SKM-1 treated with dmso at 0.1 percent for 144 hours (cell line): ENCODE measurements at regions not wholly inside any gene's neighbourhood (a gene's known extent, or its start where the extent isn't known, plus 50 kb on each side); places are given as distances from the start of the nearest gene placed in this dataset.
"Not testable (repeated sequence)": the region's sequence is repeated elsewhere in the genome, so short reads cannot be mapped to it uniquely, and the experiment has no call there.

ENCODE experiments used
- DNase-seq: peaks from one replicate; lab custom pipeline; 2025; ENCODE audit not compliant: unreplicated experiment; lab: John Stamatoyannopoulos, UW

DNA sequence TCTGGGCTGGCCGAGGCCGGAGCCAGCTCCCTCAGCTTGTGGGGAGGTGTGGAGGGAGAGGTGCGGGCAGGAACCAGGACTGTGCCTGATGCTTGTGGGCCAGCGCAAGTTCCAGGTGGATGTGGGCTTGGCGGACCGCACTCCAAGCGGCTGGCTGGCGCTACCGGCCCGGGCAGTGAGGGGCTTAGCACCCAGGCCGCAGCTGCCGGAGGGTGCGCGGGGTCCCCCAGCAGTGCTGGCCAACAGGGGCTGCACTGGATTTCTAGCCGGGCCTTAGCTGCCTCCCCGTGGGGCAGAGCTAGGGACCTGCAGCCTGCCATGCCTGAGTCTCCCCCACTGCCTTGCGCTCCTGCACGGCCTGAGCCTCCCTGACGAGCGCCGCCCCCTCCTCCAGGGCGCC lies 242.8 kb downstream of the CCSER2 start:
- no peak for DNase-seq

DNA sequence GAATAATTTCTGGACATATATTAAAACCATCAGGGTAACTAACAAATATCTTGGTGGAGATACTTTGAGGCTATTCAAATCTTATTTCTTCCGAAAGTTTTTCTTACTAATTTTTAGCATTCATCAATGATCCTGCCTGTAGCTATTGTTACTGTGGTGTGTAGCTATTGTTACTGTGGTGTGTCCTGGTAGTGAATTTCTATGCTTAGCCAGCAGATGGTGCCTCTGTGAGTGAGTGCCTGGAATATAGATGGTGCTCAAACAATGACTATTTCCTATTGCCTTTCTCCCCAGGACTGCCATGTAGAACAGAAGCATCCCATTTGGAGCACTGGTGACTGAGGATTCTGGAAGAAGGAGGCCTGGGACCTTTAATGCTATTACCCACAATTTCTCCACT lies 245.7 kb downstream of the CCSER2 start:
- DNase-seq = no peak

DNA sequence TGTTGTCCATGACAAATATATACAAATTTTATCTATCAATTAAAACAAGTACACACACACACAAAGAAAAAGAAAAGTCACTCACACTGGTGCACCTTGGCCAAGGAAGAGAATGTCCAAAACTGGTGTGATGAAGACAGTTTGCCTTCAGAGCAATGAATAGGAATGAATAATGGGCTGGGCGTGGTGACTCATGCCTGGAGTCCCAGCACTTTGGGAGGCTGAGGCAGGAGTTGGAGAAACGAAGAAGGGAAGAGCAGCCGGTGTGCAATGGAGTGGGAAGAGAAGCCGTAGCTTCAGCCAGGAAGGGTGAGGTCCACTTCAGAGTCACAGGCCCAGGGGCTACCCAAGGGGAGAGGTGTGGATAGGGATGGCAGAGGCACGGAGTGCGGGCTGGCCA lies 253.6 kb downstream of the CCSER2 start:
- no peak for DNase-seq

DNA sequence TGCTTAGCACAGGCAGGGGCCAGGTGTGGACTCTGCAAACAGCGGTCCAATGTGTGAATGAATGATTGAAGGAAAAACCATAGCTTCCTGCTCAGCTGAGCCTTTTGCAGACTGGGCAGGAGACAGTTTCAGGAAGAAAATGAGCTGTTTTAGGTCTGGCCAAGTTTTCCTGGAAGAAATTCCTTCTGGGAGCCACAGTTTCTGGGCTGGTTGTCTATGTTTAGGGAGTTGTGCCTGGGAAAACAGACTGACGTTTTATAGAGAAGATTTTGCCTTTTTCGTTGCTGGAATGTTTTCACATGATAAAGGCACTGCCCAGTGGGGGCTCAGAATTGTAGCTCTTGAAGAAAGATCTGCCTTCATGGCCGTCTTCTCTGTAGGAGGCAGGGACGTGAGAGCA lies 255.1 kb downstream of the CCSER2 start:
- no peak for DNase-seq

DNA sequence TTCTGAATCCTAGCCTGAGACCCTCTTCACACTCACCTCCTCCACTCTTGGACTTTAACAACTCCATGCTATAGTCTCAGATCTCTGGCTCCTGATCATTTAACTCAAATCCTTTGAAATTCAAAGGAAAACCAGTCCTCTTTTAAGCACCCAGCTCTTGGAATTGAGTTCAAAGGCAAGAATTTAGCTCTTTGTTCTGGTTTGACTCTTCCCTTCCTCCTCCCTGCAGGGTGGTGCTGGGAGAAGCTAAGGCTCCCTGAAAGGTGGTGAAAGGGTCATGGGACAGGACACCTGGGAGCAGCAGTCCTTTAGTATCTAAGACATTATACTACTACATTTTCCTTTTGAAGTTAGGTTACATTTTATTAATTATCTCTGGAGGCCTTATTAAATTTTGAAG lies 259.4 kb downstream of the CCSER2 start:
- DNase-seq = no peak

DNA sequence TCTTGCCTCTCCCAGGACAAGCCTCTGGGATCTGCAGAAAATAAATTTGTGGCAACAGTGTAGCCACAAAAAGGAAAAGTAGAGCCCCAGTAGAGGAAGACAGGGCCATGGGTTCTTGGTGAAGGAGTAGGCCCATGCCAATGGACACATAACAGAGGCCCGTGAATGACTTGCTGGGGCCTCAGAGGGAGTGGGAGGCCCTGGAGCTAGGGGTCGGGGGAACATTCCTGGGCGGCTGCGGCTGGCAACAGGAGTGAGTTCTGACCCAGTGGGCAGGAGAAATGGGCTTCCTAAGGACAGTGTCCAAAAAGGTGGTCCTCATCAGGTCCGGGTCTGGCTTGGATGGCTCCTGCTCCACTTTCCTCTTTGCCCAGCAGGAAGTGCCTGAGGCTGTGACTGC lies 260.0 kb downstream of the CCSER2 start:
- DNase-seq = no peak

DNA sequence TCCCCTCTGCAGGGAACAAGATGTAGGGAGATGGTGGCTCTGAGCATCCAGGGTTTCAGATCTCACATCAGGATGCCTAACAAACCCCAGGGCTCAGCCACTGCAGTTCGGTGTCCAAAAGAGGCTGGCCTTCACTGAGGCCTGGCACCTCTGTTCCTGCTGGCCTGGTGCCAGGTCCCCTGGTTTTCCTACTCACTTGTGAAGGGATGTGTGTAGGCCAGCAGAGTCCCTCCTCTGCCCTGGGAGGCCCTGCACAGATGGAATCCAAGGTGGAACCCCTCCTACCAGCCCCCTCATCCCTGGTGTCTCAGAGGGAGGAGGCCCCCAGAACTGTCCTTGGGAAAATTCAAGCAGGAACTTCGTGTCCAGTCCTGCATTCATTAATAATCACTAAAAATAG lies 260.6 kb downstream of the CCSER2 start:
- DNase-seq = no peak

DNA sequence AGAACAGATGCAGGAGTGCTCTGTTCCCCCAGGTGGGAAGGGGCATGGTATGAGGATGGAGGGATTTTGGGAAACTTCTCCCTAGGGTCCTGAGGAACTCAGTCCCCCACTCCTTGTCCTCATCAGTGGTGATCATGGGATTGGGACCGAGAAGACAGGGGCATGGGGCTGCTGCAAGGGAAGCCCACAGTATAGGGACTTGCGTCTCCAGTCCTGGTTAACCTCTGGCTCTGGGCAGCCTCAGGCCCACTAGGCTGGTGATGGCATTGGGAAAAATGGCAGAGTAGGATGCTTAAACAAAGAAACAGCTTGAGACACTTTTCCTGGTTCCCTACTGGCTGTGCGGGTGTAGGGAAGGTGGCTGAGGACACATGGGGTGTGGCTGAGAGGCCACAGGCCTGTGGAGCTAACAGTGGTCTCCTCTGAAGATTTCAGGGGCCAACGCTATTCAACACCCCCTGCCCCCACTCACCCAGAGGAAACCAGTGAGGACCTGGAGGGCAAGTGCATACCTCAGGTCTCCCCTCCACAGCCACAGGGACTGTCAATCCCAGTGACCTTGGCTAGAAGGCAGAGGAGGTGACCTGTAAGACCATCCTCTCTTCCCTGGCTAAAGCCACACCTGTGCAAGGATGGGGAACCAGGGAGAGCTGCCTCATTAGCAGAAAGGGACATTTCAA lies 261.3 kb downstream of the CCSER2 start:
- no peak for DNase-seq

DNA sequence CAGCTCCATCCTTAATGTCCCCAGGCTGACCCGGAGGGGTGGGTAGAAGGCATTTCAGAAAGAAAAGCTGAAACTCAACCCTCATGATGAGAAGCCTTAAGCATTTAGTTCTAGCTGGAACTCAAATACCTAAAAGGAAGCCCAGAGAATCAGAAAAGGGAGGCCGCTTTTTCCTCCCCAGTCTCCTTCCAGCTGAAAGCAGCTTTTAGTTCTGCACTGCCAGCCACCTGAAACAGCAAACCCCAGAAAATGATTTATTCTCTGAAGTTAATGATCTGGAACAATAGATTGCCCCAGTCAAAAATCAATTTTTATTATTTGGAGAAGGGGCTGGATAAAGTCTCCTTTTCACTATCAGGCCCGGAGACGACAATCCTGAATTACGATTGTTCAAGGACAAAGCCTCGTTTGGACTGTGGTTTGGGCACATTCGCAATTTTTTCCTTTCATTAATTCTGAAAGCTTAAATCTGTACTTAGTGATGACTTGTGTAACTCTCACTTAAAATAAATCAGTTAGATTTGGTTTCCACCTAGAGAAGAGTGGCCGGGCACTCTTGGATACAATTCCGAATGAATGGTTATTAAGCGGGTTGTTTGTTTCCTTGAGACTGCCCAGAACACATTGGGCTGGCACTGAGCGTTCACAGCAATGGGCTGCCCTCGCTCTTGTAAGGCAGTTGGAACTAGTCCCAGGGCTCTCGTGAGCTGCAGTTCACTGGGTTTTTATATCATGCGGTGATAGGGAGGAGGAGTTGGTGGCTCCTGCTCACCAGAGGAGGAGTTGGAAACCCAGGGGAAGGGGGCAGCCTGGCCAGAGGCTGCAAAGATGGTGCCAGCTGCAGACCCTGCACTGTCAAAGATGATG lies 262.2 kb downstream of the CCSER2 start:
- no peak for DNase-seq

DNA sequence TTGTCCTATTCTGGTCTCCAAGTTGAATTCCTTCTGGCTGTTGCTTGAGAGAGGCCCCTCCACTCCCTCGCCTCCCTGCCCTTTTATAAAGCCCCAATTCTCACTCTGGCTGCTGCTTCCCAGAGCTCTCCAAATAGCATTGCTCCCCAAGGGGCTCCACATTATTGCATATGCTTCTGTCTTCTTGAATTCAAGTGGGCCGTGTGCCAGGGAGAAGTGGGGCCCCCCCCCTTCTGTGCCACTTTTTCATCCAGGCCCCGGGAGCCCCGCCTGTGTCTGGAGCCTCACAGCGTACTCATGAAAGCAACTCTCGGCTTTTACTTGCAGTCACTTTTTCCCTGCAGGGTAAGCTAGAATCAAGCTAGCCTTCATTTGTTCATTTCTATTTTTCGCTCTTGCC lies 265.1 kb downstream of the CCSER2 start:
- DNase-seq = no peak

DNA sequence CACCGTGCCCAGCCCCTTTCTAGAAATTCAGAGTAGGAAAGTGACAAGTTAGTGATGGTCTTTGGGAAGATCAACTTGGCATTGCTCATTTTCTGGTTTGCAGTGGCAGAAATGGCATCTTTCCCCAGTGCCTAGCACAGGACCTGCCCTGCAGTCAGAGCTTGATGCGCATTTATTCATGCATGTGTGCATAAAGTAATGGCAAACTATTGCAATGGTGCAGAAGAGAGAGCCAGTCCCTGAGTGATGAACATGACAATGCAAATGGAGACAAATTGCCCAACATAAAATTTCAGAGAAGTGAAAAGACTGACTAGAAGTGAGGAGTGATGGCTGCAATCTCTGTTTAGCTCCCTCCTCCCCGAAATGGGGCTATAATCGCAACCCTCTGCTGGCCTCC lies 268.2 kb downstream of the CCSER2 start:
- DNase-seq = no peak

DNA sequence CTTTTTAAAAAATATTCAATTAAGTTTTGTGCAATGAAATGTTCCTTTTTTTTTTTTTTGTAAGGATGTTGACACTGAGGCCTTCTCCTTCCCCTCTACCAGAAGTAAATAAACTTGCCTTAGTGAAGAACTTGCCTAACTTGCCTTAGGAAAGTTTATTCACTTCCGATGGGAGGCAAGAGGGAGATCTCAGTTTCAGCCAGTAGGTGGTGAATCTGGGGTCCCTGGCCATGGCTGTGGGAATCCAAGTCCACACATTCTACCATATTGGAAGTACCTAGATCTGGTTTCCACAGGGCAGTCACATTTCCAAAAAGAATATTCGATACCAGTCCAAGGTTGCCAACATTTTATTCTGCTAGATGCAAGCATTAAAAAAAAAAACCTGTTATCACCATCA lies 270.9 kb downstream of the CCSER2 start:
- DNase-seq = no peak

DNA sequence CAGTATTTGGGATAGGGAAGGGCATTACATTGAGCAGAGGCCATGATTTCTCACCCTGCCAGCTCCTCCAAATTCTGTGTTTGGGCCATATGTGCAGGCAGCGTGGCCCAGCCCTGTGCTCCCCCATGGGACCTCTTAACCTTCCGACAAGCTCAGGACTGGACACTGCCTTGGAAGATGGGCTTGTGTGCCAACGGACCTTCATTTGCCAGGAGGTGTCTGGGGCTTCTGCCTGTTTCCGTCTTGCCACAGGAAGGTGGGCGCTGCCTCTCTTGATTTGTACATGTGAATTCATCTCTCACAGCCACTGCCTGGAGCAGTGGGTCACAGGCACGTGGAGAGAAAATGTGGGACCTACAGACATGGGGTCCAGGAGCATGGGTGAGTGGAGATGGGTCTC lies 272.6 kb downstream of the CCSER2 start:
- DNase-seq = no peak

DNA sequence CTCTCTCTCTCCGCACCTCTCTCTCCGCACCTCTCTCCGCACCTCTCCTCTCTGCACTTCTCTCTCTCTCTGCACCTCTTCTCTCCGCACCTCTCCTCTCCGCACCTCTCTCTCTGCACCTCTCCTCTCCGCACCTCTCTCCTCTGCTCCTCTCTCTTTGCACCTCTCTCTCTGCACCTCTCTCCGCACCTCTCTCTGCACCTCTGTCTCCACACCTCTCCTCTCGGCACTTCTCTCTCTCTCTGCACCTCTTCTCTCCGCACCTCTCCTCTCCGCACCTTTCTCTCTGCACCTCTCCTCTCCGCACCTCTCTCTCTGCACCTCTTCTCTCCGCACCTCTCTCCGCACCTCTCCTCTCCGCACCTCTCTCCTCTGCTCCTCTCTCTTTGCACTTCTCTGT lies 274.2 kb downstream of the CCSER2 start:
- not testable (repeated sequence) for DNase-seq

DNA sequence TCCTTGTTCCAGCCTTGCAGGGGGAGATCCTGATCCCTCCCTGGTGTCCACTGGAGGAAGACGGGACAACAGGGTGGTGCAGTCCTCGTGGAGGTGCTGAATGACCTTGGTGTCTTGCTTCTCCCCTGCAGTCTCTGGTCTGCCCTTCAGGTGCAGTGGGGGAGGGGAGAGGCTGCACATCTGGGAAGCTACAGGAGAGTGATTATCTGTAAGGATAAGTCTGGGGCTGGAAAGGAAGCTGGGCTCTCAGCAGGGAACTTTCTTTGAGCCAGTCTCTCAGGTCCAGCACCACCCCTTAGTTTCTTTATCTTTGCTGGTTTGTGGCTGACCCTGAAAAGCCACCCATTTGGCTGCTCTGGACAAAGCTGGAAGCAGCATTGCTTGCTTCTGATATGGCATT lies 275.6 kb downstream of the CCSER2 start:
- no peak for DNase-seq

DNA sequence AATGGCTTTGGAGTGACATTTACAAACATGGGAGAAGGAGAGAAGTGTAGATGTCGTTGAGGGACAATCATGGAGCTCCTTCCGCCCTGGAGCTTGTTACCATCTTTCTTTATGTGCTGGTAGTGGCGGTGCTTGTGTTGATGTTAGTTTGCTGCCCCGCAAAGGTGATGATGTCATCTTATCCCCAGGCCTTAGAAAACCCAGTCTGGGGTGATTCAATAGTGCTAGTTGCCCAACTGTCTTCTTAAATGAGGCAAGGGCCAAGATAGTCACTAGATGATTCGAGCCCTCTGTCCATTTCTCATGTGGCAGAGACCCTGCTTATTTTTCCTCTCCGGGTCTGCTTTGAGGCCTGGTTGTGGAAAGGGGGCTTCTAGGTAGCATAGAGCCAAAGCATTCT lies 277.4 kb downstream of the CCSER2 start:
- no peak for DNase-seq

DNA sequence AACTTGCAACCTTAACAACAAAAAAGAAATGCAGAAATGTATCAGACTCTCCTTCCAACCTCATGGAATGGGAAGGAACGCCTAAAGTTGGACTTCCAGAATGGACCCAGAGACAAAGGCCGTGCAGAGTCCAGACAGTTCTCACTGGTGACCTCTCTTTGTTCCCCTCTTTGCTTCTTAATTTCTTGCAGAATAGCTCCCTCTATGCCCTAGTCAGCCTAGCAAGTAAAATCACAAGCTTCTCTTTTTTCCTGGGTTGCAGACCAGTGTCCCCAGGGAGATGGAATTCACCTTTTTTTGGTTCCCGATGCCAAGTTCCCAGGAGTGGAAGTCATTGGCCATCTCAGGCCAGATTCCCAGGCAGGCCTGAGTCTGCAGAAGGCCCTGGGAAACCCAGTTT lies 278.0 kb downstream of the CCSER2 start:
- DNase-seq = no peak

DNA sequence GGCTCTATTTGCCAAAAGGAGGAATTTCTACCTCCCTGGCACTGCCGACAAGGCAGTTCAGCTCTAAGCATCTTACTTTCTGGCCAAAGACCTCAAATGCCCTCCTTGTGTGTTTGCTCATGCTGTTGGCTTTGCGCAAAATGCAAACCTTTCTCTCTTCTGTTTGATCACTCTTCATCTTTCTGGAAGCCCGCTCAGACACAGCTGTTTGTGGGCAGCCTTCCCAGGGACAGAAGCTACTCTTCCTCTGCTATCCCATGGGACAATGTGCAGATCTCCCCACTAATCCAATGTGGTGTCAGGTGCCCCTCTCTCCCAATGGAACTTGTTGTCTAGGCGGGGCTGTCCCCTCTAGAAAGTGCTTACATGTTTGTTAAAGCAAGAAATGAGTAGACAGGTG lies 278.7 kb downstream of the CCSER2 start:
- DNase-seq = no peak

DNA sequence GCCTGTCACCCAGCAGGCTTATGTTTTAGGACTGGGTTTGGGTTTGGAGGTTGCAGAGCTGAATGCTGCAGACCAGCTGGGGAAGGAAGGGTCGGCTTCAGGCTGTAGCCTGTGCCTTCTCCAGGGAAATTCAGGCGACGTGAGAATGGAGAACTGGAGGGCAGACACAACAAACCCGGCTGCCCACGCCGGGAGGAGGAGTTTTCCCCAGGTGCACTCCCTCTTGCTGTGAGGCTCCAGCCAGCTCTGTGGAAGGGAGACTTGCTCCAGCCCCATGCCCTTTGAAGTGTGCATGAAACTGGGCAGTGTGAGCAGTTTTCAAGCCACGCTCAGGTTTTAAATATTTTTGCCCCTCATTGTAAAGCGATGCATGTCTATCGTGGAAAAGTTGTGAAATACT lies 279.1 kb downstream of the CCSER2 start:
- DNase-seq = no peak

DNA sequence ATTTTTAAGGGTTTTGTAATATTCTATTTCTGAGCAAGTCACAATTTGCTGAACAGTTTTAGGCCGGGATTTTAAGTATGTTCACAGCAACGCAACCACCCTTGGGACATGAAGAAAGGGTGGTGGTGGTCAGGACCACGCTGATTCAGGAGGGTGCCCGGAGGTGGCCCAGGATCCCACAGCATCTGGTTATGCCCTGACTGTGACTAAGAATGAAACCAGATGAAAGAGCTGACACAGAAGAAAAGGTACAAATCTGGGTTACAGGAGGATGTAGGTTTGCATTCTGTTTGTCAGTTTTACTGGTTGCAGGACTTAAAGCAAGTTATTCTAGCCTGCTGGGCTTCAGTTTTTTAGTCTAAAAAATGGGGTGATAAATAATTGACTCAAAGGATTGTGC lies 279.7 kb downstream of the CCSER2 start:
- no peak for DNase-seq

DNA sequence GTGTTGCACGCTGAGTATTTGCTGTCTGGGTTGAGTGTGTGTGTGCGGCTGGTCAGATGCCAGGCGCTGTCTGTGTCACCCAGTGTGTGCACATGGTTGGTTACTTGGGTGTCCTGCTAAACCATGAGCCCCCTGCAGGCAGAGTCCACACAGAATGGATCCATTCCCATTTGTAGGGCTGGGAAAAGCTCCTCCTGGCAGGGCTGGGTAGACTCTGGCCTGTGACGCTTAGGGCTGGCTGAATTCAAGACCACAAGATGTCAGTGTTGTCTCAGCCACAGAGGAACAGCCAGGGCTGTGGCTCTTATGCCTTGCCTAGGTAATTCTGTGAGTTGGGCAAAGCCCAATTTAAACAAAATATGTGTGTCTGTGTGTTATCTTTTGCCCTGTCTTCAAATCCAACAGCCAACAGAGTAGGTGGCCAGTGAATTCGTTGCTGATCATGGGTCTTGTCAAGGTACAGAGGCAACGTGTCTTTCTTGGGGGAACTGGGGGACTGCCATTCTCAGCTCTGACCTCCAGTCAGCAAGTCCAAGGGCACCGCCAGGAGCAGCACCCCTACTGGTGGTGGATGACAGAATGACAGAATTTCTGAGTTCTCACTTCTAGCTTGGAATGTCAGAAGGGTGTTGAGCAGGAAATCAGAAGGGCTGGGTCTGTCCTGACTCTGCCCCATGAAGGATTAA lies 285.1 kb downstream of the CCSER2 start:
- DNase-seq = peak; percentile 28
